HCT116 (cell line): ENCODE measurements at regions not wholly inside any gene's neighbourhood (a gene's known extent, or its start where the extent isn't known, plus 50 kb on each side); places are given as distances from the start of the nearest gene placed in this dataset.

ENCODE experiments used
- ATAC-seq: fragments of 200-7000 bp; cut with Tn5 transposase; 2 replicates; pipeline ENCODE4 v1.9.1; 2020; ENCODE audit warnings: mild to moderate bottlenecking, moderate library complexity
- BruUV-seq: library from RNA; stranded (reverse); fragments of 400-500 nt; replicated peaks from 2 replicates; lab custom pipeline; 2021; lab: Mats Ljungman, UMichigan
- CTCF ChIA-PET: fragments of 300-600 bp; sonication (Branson Sonifier 250); formaldehyde crosslinking; loops from one replicate; lab custom pipeline; 2021; ENCODE audit warnings: antibody characterized with exemption; lab: Charles Lee
- POLR2A ChIA-PET: fragments of 300-600, 350-600 bp; sonication (Branson Sonifier 250); formaldehyde crosslinking; loops from one replicate; lab custom pipeline; 2021; ENCODE audit warnings: antibody characterized with exemption; lab: Charles Lee
- RAD21 ChIA-PET, 2 experiments: fragments of 300-600 bp; sonication (Branson Sonifier 250); formaldehyde crosslinking; loops; one replicate each; lab custom pipeline; 2023; ENCODE audit warnings: low total read pairs in 2 of 2; ENCODE audit not compliant: uncharacterized antibody in 2 of 2, unreplicated experiment in 2 of 2, low non-redundant PET in 1 of 2; lab: Charles Lee
- DNase-seq: peaks from one replicate; pipeline ENCODE4 v3.0.0-alpha.2; 2010; ENCODE audit warnings: low read depth, low spot score
- H2AFZ ChIP-seq: fragments of 200-600 bp; shearing (Covaris generic), sonication (generic); 2 replicates; pipeline ENCODE4 v1.6.1; 2017; ENCODE audit warnings: low read depth, mixed run types, mixed read lengths, antibody characterized with exemption, low read length; ENCODE audit not compliant: poor library complexity, severe bottlenecking
- H3K27ac ChIP-seq: 2 replicates; pipeline ENCODE4 v1.5.1; 2012; ENCODE audit warnings: low read depth, low read length
- H3K27me3 ChIP-seq: fragments of 200-600 bp; sonication (generic); 2 replicates; pipeline ENCODE4 v1.6.1; 2016; ENCODE audit warnings: mixed run types, low read length, mixed read lengths; ENCODE audit not compliant: insufficient read depth
- H3K36me3 ChIP-seq, 2 experiments: fragments of 200-500 bp in 1 of 2; fragments of 200-600 bp in 1 of 2; sonication (Bioruptor generic) in 1 of 2; sonication (generic) in 1 of 2; 2 replicates each; pipeline versions ENCODE4 v1.5.1 to v1.6.1; 2014 to 2016; ENCODE audit warnings: low read length in 2 of 2, inconsistent platforms in 1 of 2, mixed read lengths in 1 of 2, mixed run types in 1 of 2; ENCODE audit not compliant: insufficient read depth in 2 of 2, control insufficient read depth in 1 of 2
- H3K4me1 ChIP-seq, 2 experiments: fragments of 200-600 bp in 1 of 2; sonication (generic) in 1 of 2; 2 replicates each; pipeline versions ENCODE4 v1.5.1 to v1.6.1; 2012 to 2017; ENCODE audit warnings: low read length in 2 of 2, inconsistent platforms in 1 of 2, mild to moderate bottlenecking in 1 of 2, mixed read lengths in 1 of 2, mixed run types in 1 of 2, moderate library complexity in 1 of 2; ENCODE audit not compliant: insufficient read depth in 2 of 2, control insufficient read depth in 1 of 2
- H3K4me2 ChIP-seq: fragments of 200-600 bp; sonication (generic); 2 replicates; pipeline ENCODE4 v1.6.1; 2017; ENCODE audit warnings: mixed run types, low read length, mixed read lengths
- H3K4me3 ChIP-seq, 2 experiments: fragments of 200-600 bp in 1 of 2; sonication (generic) in 1 of 2; replicated peaks in 1 of 2; 2 replicates each; pipeline ENCODE4 v1.5.1; 2011 to 2016; ENCODE audit warnings: low read length in 2 of 2, control low read depth in 1 of 2, low read depth in 1 of 2, mild to moderate bottlenecking in 1 of 2, mixed read lengths in 1 of 2, mixed run types in 1 of 2
- H3K79me2 ChIP-seq: fragments of 200-600 bp; sonication (generic); 2 replicates; pipeline ENCODE4 v1.6.1; 2017; ENCODE audit warnings: mild to moderate bottlenecking, mixed run types, low read length, moderate library complexity, mixed read lengths; ENCODE audit not compliant: insufficient read depth
- H3K9ac ChIP-seq: fragments of 200-600 bp; sonication (generic); 2 replicates; pipeline ENCODE4 v1.6.1; 2016; ENCODE audit warnings: low read length, mixed read lengths
- H3K9me2 ChIP-seq: fragments of 200-600 bp; sonication (generic), shearing (Covaris generic); 2 replicates; pipeline ENCODE4 v1.6.1; 2017; ENCODE audit warnings: mixed run types, mild to moderate bottlenecking, moderate library complexity; ENCODE audit not compliant: insufficient read depth
- H3K9me3 ChIP-seq, 2 experiments: fragments of 200-500 bp in 1 of 2; fragments of 200-600 bp in 1 of 2; sonication (Bioruptor generic) in 1 of 2; sonication (generic) in 1 of 2; 2 replicates each; pipeline ENCODE4 v1.6.1; 2014 to 2017; ENCODE audit warnings: low read length in 2 of 2, mixed read lengths in 2 of 2, inconsistent platforms in 1 of 2, low read depth in 1 of 2, mild to moderate bottlenecking in 1 of 2, mixed run types in 1 of 2, moderate library complexity in 1 of 2; ENCODE audit not compliant: control insufficient read depth in 1 of 2, insufficient read depth in 1 of 2
- H4K20me1 ChIP-seq: fragments of 200-600 bp; sonication (generic), shearing (Covaris generic); 2 replicates; pipeline ENCODE4 v1.6.1; 2017; ENCODE audit warnings: mixed run types, mild to moderate bottlenecking, moderate library complexity; ENCODE audit not compliant: insufficient read depth
- CEBPB ChIP-seq: IDR thresholded peaks from 2 replicates; pipeline ENCODE4 v1.6.1; 2012; ENCODE audit warnings: low read depth
- CTCF ChIP-seq, 3 experiments: fragments of 200-600 bp in 1 of 3; sonication (generic) in 1 of 3; IDR thresholded peaks in 2 of 3; conservative IDR thresholded peaks in 1 of 3; 2 replicates each; pipeline ENCODE4 v1.5.1; 2012 to 2017; ENCODE audit warnings: low read depth in 2 of 3, low read length in 2 of 3, antibody characterized with exemption in 1 of 3, borderline replicate concordance in 1 of 3, control low read depth in 1 of 3, mild to moderate bottlenecking in 1 of 3, mixed read lengths in 1 of 3, mixed run types in 1 of 3, moderate library complexity in 1 of 3; ENCODE audit not compliant: insufficient read depth in 1 of 3
- EGR1 ChIP-seq: IDR thresholded peaks from 2 replicates; pipeline ENCODE4 v1.6.1; 2012; ENCODE audit warnings: low read depth
- ELF1 ChIP-seq: IDR thresholded peaks from 2 replicates; pipeline ENCODE4 v1.6.1; 2012; ENCODE audit warnings: low read depth, borderline replicate concordance
- EZH2 ChIP-seq: fragments of 200-600 bp; sonication (generic); IDR thresholded peaks from 2 replicates; pipeline ENCODE4 v1.6.1; 2017; ENCODE audit warnings: antibody characterized with exemption, mixed run types
- EZH2phosphoT487 ChIP-seq: fragments of 200-600 bp; IDR thresholded peaks from 2 replicates; pipeline ENCODE4 v1.6.1; 2018; ENCODE audit warnings: antibody characterized with exemption, borderline replicate concordance
- FOSL1 ChIP-seq: IDR thresholded peaks from 2 replicates; pipeline ENCODE4 v1.6.1; 2012; ENCODE audit warnings: low read depth
- POLR2A ChIP-seq: IDR thresholded peaks from 2 replicates; pipeline ENCODE4 v1.7.0; 2011; ENCODE audit warnings: borderline replicate concordance; ENCODE audit not compliant: insufficient read depth, insufficient read length; ENCODE audit errors: extremely low read depth
- RAD21 ChIP-seq: IDR thresholded peaks from 2 replicates; pipeline ENCODE4 v1.6.1; 2012; ENCODE audit warnings: low read depth, mild to moderate bottlenecking
- REST ChIP-seq: IDR thresholded peaks from 2 replicates; pipeline ENCODE4 v1.6.1; 2012; ENCODE audit warnings: low read depth
- SRF ChIP-seq: IDR thresholded peaks from 2 replicates; pipeline ENCODE4 v1.6.1; 2012; ENCODE audit warnings: low read depth
- TCF7L2 ChIP-seq: IDR thresholded peaks from 2 replicates; pipeline ENCODE4 v1.7.0; 2011; ENCODE audit warnings: borderline replicate concordance, inconsistent platforms; ENCODE audit not compliant: insufficient read depth, insufficient read length; ENCODE audit errors: extremely low read depth
- YY1 ChIP-seq: IDR thresholded peaks from 2 replicates; pipeline ENCODE4 v1.6.1; 2011; ENCODE audit warnings: low read length, low read depth, moderate library complexity, mild to moderate bottlenecking; ENCODE audit not compliant: insufficient replicate concordance; ENCODE audit errors: extremely low read depth
- ZFX ChIP-seq: fragments of 450-650 bp; IDR thresholded peaks from 2 replicates; pipeline ENCODE4 v1.6.1; 2017
- ZNF274 ChIP-seq: fragments of 200-500 bp; sonication (Bioruptor generic); IDR thresholded peaks from 2 replicates; pipeline ENCODE4 v1.6.1; 2014; ENCODE audit warnings: mild to moderate bottlenecking, low read depth, low read length, inconsistent platforms
- intact Hi-C: fragments of 100-400 bp; cut with micrococcal nuclease; formaldehyde crosslinking; loops from 2 replicates; pipeline ENCODE4 v1.10.0; 2022

GRCh38 chrY:7951187-7951852 lies 1039.8 kb upstream of the AMELY start:
- no peak for TF ChIP-seq POLR2A
- TF ChIP-seq SRF: no peak
- TF ChIP-seq TCF7L2: no peak
- TF ChIP-seq RAD21: no peak
- TF ChIP-seq EZH2phosphoT487: no peak
- no peak for TF ChIP-seq ZNF274
- TF ChIP-seq YY1: no peak
- TF ChIP-seq CTCF (IDR thresholded peaks at IDR 0.05 in 2 of 3, conservative IDR thresholded peaks at IDR 0.05 in 1 of 3; ENCODE audit: borderline replicate concordance in 1 of 3, insufficient read depth in 1 of 3, low read depth in 2 of 3, low read length in 2 of 3): no peak
- TF ChIP-seq ZFX: no peak
- no peak for TF ChIP-seq CEBPB
- TF ChIP-seq REST: no peak
- no peak for TF ChIP-seq EGR1
- no peak for TF ChIP-seq EZH2
- no peak for TF ChIP-seq ELF1
- no peak for TF ChIP-seq FOSL1
- Histone ChIP-seq H3K4me2 (no peak overlapping the region), H4K20me1 (no peaks in the 10 kb centered on the region), H3K27me3 (no peaks in the 10 kb centered on the region), H3K9me3 (no peaks in the 10 kb centered on the region), H3K79me2 (no peaks in the 10 kb centered on the region), H3K27ac (no peak overlapping the region), H2AFZ (no peak overlapping the region), H3K9ac (no peak overlapping the region), H3K4me3 (no peak overlapping the region), H3K36me3 (no peaks in the 10 kb centered on the region), H3K9me2 (no peaks in the 10 kb centered on the region), H3K4me1 (no peaks in the 10 kb centered on the region)
- no peak for ATAC-seq
- intact Hi-C loops: no loop called here
- POLR2A ChIA-PET: no interaction called here
- BruUV-seq: no TSS peak
- RAD21 ChIA-PET: no interaction called here
- no peak for DNase-seq
- CTCF ChIA-PET: no interaction called here
